ENCODE measurements at regions not wholly inside any gene's neighbourhood (a gene's known extent, or its start where the extent isn't known, plus 50 kb on each side); places are given as distances from the start of the nearest gene placed in this dataset.

DNA sequence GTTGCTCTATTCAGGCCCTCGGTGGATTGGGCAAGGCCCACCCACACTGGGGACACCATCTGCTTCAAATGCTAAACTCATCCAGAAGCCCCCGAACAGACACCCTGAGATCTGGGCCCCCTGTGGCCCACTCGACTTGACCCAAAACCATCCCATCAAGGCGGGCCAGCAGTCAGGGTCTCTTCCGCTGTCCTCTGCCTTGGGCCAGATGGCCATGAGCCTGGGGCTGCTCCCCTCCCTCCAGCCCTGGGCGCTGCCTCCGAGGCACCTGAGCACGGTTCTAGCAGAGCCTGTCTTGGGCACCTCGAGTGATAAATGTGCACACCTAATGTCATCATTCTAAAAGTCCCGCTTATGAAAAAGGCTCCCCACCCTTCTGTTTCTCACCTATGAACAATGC, 449.4 kb downstream of the TCERG1L start:
- Mint-ChIP-seq H3K27me3 (no peaks in the 10 kb centered on the region), H3K4me1 (no peaks in the 10 kb centered on the region), H3K4me3 (no peak overlapping the region), H3K27ac (no peak overlapping the region), H3K36me3 (ENCODE audit: low read depth) (no peaks in the 10 kb centered on the region)
- H3K9me3 ChIP-seq (ENCODE audit: control insufficient read depth, low read length, poor library complexity, severe bottlenecking) = no peaks in the 10 kb centered on the region
- ATAC-seq (no peak), DNase-seq (no peak)

DNA sequence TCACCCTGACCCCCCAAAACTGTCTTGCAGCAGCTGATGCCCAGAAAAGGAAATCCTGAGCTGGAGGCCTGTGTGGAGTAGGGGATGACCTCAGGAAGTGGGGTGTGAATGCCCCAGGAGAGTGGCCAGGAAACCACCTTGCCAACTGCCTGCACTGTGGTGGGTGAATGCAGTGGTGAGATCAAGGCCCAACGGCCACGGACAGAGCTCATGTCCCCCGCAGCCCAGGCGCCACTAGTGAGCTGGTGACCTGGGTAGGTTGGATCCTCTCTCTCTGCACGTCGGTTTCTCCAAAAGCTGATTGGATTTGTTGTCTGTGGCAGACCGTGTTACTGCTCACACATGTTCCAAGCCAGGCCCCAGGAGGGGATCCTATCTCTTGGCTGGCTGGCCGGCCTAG, 448.9 kb downstream of the TCERG1L start:
- Mint-ChIP-seq H3K27ac (no peak overlapping the region), H3K4me1 (no peaks in the 10 kb centered on the region), H3K36me3 (ENCODE audit: low read depth) (no peaks in the 10 kb centered on the region), H3K4me3 (no peak overlapping the region), H3K27me3 (no peaks in the 10 kb centered on the region)
- no peaks in the 10 kb centered on the region for H3K9me3 ChIP-seq (ENCODE audit: control insufficient read depth, low read length, poor library complexity, severe bottlenecking)
- no peak for ATAC-seq
- no peak for DNase-seq

DNA sequence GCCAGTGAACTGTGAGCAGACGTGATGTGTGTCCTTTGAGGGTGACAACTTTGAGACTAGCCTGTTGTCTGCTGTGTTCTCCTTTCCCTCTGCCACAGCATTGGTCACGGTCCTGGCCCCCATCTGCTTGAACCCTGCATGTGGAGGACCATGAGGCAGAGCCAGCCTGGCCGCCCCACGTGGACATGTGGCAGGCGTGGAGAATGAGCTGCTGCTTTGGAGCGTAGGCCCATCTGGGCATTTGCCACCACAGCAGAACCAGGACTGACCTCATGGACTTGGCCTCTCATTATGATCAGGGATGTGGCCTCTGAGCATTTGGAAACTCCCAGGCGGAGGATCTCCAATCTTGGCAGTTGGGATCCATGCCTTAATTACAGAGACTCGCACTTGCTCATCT, 448.5 kb downstream of the TCERG1L start:
- Mint-ChIP-seq H3K4me1 (no peaks in the 10 kb centered on the region), H3K36me3 (ENCODE audit: low read depth) (no peaks in the 10 kb centered on the region), H3K27ac (no peak overlapping the region), H3K4me3 (no peak overlapping the region), H3K27me3 (no peaks in the 10 kb centered on the region)
- ATAC-seq (no peak), DNase-seq (no peak)
- no peaks in the 10 kb centered on the region for H3K9me3 ChIP-seq (ENCODE audit: control insufficient read depth, low read length, poor library complexity, severe bottlenecking)

DNA sequence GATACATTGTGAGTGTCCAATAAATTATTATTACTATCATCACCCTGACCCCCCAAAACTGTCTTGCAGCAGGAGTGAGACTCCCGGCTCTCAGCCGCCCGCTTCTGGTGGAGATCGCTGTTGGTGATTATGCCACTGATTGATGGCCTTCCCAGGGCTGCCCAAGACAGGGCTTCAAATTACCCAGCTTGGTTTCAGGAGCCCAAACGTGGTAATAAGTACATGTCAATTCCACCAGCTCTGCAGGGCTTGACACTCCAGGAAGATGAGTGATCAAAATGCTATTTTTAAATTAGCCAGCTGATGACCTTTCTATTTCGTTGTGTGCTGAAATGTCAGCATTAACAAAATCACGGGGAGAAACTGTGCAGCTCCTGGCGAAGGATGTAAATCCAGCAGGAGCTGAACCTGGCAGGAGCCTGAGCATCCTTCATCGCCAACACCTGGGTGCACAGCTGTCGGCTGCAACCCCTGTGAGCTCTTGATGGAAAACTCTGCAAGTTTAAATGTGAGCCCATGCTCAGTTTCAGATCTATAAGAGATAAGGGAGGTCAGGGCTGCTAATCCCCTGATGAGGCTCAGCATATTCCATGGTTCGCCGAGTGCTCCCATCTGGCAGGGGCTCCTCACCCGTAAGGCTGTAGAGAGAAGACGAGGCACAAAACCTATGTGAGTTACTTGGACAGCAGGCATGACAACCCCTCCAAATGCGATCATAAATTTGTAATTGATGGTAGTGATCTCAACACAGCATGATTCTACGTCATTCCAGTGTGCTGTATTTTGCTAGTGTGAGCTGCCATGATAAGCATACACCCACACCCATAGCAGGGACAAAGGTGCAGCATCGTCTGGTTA, 446.3 kb downstream of the TCERG1L start:
- H3K27me3 Mint-ChIP-seq = peaks cover 1% of the 10 kb centered on the region
- no peak overlapping the region for H3K27ac Mint-ChIP-seq
- DNase-seq (no peak), ATAC-seq (no peak)
- no peak overlapping the region for H3K4me3 Mint-ChIP-seq
- H3K36me3 Mint-ChIP-seq (ENCODE audit: low read depth) = no peaks in the 10 kb centered on the region
- H3K9me3 ChIP-seq (ENCODE audit: control insufficient read depth, low read length, poor library complexity, severe bottlenecking) = no peaks in the 10 kb centered on the region
- H3K4me1 Mint-ChIP-seq = no peaks in the 10 kb centered on the region

DNA sequence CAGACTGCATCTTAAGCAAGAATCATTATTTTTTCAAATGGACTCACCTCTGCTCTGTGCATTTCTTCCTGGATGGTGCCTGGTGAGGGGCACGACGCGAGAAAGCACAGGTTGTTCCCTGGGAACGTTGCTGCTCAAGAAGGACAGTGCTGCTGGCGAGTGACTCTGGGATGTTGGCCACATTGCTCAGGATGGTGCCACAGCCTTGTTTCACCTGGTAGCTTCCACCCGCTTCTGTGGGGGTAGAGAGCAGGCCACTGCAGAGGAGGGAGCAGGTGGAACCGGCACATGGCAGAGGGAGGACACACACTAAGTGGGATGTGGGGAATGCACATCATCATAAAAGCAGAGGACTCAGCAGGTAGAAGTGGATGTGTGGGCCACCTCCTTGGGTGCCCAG, 444.7 kb downstream of the TCERG1L start:
- DNase-seq (no peak), ATAC-seq (no peak)
- Mint-ChIP-seq H3K27me3 (peaks cover 7% of the 10 kb centered on the region), H3K27ac (no peak overlapping the region), H3K4me1 (no peaks in the 10 kb centered on the region), H3K36me3 (ENCODE audit: low read depth) (no peaks in the 10 kb centered on the region), H3K4me3 (no peak overlapping the region)
- H3K9me3 ChIP-seq (ENCODE audit: control insufficient read depth, low read length, poor library complexity, severe bottlenecking) = no peaks in the 10 kb centered on the region

DNA sequence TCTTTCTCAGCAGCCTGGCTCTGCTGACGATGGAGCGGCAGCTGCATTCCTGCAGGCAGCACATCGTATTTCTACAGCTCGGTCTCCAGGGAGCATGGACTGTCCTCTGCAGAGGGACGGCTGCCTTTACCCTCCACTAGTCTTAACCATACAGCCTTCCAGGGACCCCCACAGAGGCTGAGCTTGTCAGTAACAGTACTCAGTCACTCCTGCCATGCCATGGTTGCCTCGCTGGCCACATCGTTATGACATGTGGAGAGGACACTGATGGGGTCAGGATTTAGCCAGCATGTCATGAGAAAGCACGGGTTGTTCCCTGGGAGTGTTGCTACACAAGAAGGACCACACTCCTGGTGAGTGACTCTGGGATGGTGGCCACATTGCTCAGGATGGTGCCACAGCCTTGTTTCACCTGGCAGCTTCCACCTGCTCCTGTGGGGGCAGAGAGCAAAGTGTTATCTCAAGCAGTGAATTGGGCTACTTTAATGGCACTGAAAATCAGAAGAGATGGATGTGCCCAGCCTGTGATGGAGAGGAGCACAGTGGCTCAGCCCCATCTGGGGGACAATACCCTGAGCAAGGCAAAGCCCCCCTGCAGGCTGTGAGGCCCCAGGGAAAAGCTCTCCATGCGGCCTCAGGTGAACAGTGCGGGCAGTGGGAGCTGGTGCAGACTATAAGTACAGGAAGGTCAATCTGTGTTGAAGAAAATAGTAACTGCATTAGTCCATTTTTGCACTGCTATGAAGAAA, 443.9 kb downstream of the TCERG1L start:
- Mint-ChIP-seq H3K4me3 (no peak overlapping the region), H3K36me3 (ENCODE audit: low read depth) (no peaks in the 10 kb centered on the region), H3K27ac (no peak overlapping the region), H3K27me3 (peaks cover 7% of the 10 kb centered on the region), H3K4me1 (no peaks in the 10 kb centered on the region)
- DNase-seq = no peak
- ATAC-seq = no peak
- H3K9me3 ChIP-seq (ENCODE audit: control insufficient read depth, low read length, poor library complexity, severe bottlenecking) = no peaks in the 10 kb centered on the region

DNA sequence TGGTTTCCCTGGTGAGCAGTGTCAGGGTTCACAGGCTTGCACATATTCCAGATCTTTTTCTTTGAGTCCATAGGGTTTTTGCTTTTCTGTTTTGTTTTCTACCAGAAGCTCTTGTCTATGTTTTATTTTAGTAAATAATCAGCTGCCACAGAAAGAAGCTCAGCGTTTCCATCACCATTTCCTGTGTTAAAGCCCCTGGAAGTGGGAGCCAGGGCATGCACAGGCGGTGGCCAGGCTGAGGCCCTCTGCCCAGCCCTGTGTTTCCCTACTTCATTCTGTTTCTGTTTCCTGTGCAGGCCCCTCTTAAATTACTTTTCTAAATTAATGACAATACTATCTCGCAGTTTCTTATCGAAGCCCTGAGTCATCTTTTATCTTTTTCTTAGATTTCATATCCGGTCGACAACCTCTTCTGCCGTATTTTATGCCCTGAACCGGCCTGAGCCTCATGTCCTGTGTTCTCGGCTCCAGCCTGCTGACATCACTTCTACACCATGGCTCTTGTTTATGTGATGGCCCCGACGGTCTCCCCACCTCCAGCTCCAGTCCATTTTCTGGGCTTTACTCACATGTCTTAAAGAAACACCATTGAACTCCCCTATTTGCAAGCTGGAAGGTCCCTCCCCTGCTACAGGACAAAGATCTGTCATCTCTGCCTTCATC, 442.2 kb downstream of the TCERG1L start:
- peaks cover 7% of the 10 kb centered on the region for H3K27me3 Mint-ChIP-seq
- ATAC-seq (no peak), DNase-seq (no peak)
- H3K4me1 Mint-ChIP-seq = no peaks in the 10 kb centered on the region
- no peak overlapping the region for H3K27ac Mint-ChIP-seq
- H3K4me3 Mint-ChIP-seq = no peak overlapping the region
- no peaks in the 10 kb centered on the region for H3K9me3 ChIP-seq (ENCODE audit: control insufficient read depth, low read length, poor library complexity, severe bottlenecking)
- H3K36me3 Mint-ChIP-seq (ENCODE audit: low read depth) = no peaks in the 10 kb centered on the region

DNA sequence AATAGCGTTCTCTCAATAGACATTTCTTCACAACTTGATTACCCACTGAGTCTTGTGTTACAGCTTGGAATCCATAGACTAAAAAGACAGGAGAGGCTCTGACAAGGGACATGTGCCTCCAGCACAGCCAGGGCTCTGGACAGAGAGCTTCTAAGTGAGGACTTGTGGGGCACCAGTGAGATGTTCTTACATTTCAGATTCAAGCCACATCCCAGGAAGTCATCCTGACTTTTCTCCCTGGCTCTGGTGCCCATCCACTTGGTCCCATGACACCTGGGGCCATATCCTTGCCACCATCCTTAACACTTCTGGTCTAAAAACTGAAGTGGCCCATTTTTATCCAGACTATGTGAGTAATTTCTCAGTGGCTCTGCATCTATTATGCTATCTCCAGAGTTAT, 440.1 kb downstream of the TCERG1L start:
- Mint-ChIP-seq H3K27ac (no peak overlapping the region), H3K27me3 (peaks cover 7% of the 10 kb centered on the region), H3K4me3 (no peak overlapping the region), H3K36me3 (ENCODE audit: low read depth) (no peaks in the 10 kb centered on the region), H3K4me1 (no peaks in the 10 kb centered on the region)
- no peaks in the 10 kb centered on the region for H3K9me3 ChIP-seq (ENCODE audit: control insufficient read depth, low read length, poor library complexity, severe bottlenecking)
- no peak for DNase-seq
- ATAC-seq = no peak

DNA sequence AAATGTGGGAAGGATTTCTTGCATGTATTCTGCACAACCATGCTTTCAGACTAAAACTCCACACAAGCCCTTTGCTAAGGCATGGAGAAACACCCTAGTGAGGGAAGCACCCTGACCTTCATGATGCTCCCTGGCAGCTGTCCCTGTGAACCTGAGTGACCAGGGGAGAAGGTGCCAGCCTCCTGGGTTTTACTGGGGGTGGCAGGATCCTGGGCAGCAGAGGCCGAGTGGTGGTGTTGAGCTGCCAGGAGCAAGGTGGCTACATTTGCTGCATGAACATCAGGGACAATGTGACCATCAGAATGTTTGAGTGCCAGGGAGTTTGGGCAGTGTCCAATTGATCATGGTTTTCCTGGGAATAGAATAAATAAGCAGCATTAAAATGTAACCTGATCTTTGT, 437.9 kb downstream of the TCERG1L start:
- no peak for DNase-seq
- Mint-ChIP-seq H3K4me1 (no peaks in the 10 kb centered on the region), H3K4me3 (no peak overlapping the region), H3K27me3 (peaks cover 7% of the 10 kb centered on the region), H3K27ac (no peak overlapping the region), H3K36me3 (ENCODE audit: low read depth) (no peaks in the 10 kb centered on the region)
- no peaks in the 10 kb centered on the region for H3K9me3 ChIP-seq (ENCODE audit: control insufficient read depth, low read length, poor library complexity, severe bottlenecking)
- ATAC-seq = no peak

DNA sequence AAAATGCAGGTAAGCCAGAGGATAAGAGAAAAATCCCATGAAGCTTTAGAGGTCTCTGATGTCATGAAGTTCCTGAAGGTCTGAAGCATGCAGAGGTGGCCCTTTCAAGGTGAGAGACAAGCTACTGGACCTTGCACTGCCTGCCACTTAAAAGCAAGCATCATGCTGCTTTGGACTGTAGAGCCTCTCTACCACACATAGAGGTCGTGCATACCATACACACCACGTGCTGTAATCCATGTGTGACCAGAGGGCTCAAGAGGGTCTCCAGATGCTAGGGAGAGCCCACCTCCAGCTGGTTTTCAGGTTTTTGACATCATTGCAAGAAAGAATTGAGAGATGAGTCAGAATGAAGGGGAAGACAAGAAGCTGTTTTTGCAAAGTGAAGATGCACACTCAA, 436.4 kb downstream of the TCERG1L start:
- no peak overlapping the region for H3K27ac Mint-ChIP-seq
- no peak for ATAC-seq
- no peak overlapping the region for H3K4me3 Mint-ChIP-seq
- DNase-seq = no peak
- H3K9me3 ChIP-seq (ENCODE audit: control insufficient read depth, low read length, poor library complexity, severe bottlenecking) = no peaks in the 10 kb centered on the region
- H3K27me3 Mint-ChIP-seq = peaks cover 7% of the 10 kb centered on the region
- H3K4me1 Mint-ChIP-seq = no peaks in the 10 kb centered on the region
- H3K36me3 Mint-ChIP-seq (ENCODE audit: low read depth) = no peaks in the 10 kb centered on the region

DNA sequence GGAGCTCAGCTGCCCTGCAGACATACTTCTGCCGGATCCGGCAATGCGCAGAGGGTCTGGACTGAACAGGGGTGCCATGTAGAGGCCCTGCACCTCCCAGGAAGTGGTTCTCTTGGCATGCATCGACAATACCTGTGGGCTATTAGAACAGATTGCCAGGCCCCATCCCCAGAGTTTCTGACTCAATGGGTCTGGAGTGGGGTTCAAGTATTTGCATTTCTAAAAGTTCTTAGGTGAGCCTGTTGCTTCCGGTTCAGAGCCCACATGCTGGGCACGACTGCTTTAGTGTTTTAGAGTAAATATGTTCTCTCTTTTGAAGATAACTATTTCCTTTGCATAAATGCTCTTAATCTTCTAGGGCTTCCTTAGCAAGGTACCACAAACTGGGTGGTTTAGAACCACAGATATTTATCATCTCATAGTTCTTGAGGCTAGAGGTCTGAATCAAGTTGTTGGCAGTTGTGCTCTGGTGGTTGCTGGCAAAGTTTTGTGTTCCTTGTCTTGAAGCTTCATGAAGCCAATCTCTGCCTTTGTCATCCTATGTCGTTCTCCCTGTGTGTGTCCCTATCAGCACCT, 435.5 kb downstream of the TCERG1L start:
- DNase-seq (no peak), ATAC-seq (no peak)
- Mint-ChIP-seq H3K27ac (no peak overlapping the region), H3K4me3 (no peak overlapping the region), H3K27me3 (no peaks in the 10 kb centered on the region), H3K36me3 (ENCODE audit: low read depth) (no peaks in the 10 kb centered on the region), H3K4me1 (no peaks in the 10 kb centered on the region)
- no peaks in the 10 kb centered on the region for H3K9me3 ChIP-seq (ENCODE audit: control insufficient read depth, low read length, poor library complexity, severe bottlenecking)

DNA sequence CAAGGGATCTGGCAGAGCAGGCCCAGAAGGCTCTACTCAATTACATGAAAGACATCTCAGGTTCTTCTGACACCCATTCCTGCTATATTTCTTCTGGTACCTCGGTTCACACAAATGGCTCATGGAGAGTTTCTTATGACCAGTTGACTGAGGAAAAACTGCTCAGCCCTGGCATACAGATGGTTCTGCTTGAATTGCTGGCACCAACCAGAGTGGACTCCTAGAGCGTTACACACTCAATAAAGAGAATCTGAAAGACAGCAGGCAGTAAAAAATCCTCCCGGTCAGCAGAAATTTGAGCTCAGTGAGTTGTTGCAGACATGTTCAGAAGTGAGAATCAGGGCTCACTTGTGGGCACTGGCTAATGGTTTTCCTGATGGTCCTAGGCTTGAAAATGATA, 434.4 kb downstream of the TCERG1L start:
- no peaks in the 10 kb centered on the region for H3K9me3 ChIP-seq (ENCODE audit: control insufficient read depth, low read length, poor library complexity, severe bottlenecking)
- H3K4me1 Mint-ChIP-seq = no peaks in the 10 kb centered on the region
- H3K27me3 Mint-ChIP-seq = no peaks in the 10 kb centered on the region
- DNase-seq = no peak
- H3K27ac Mint-ChIP-seq = no peak overlapping the region
- no peak for ATAC-seq
- no peak overlapping the region for H3K4me3 Mint-ChIP-seq
- H3K36me3 Mint-ChIP-seq (ENCODE audit: low read depth) = no peaks in the 10 kb centered on the region

DNA sequence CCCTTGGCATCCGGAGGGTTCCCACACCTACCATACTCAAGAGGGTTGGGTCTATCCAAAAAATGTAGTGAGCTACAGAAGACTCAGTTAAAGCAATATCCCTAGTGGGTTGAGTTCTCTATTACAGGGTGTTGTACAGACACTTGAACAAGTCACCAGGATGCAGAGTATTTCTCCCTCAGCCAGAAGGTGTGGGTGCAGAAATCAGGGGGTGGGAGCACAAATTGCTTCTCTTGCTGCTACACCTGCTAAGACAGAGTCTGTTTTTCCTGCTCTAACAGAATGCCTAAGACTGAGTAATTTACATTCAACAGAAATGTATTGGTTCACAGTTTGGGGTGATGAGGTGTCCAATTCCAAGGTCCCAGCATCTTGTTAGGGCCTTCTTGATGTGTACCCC, 433.4 kb downstream of the TCERG1L start:
- no peaks in the 10 kb centered on the region for H3K27me3 Mint-ChIP-seq
- no peak for ATAC-seq
- no peaks in the 10 kb centered on the region for H3K36me3 Mint-ChIP-seq (ENCODE audit: low read depth)
- DNase-seq = no peak
- H3K9me3 ChIP-seq (ENCODE audit: control insufficient read depth, low read length, poor library complexity, severe bottlenecking) = no peaks in the 10 kb centered on the region
- H3K4me3 Mint-ChIP-seq = no peak overlapping the region
- H3K27ac Mint-ChIP-seq = no peak overlapping the region
- H3K4me1 Mint-ChIP-seq = no peaks in the 10 kb centered on the region

All from T-helper 17 cell (primary cell).